ENCODE measurements at regions not wholly inside any gene's neighbourhood (a gene's known extent, or its start where the extent isn't known, plus 50 kb on each side); places are given as distances from the start of the nearest gene placed in this dataset.

GRCh38 chr18:39976771-39977170, 1978.3 kb upstream of the PIK3C3 start:
- Histone ChIP-seq H2BK120ac (ENCODE audit: low read depth, low read length) (no peak overlapping the region), H3K4me1 (ENCODE audit: control insufficient read depth, insufficient read depth, low read depth, low read length) (no peaks in the 10 kb centered on the region), H2BK15ac (ENCODE audit: low read depth, poor library complexity, severe bottlenecking) (no peak overlapping the region), H3K4ac (ENCODE audit: low read depth in 1 of 2, low read length in 2 of 2) (no peak overlapping the region), H2AFZ (ENCODE audit: low read depth, low read length) (no peak overlapping the region), H3K9ac (ENCODE audit: low read length) (no peak overlapping the region), H4K8ac (ENCODE audit: low read length) (no peak overlapping the region), H2BK12ac (ENCODE audit: low read length in 2 of 2) (no peak overlapping the region), H3K23ac (ENCODE audit: low read length in 2 of 2) (no peak overlapping the region), H3K14ac (ENCODE audit: low read length in 2 of 2) (no peak overlapping the region), H3K4me3 (ENCODE audit: insufficient read depth in 1 of 2, low read depth in 1 of 2, low read length in 2 of 2) (no peak overlapping the region), H3K27me3 (ENCODE audit: control insufficient read depth in 1 of 2, insufficient read depth in 1 of 2, low read length in 2 of 2) (no peaks in the 10 kb centered on the region), H3K79me1 (replicated peaks; ENCODE audit: low read length, poor library complexity, severe bottlenecking) (no peaks in the 10 kb centered on the region), H3K18ac (ENCODE audit: low read depth in 1 of 2, low read length in 2 of 2) (no peak overlapping the region), H4K91ac (ENCODE audit: low read length) (no peak overlapping the region), H2AK5ac (ENCODE audit: low read length, severe bottlenecking) (no peak overlapping the region), H3K36me3 (ENCODE audit: control insufficient read depth in 1 of 2, insufficient read depth in 2 of 2, low read depth in 1 of 2, low read length in 2 of 2) (no peaks in the 10 kb centered on the region), H3K27ac (ENCODE audit: low read length, poor library complexity, severe bottlenecking) (no peak overlapping the region), H2BK5ac (ENCODE audit: low read depth, low read length, poor library complexity, severe bottlenecking) (no peak overlapping the region), H3K9me3 (ENCODE audit: control insufficient read depth, low read length) (peaks cover 3% of the 10 kb centered on the region), H3K4me2 (ENCODE audit: low read length, poor library complexity, severe bottlenecking) (no peak overlapping the region)
- WGBS: 97% methylated on average over 9 of the region's 9 CpGs
- DNase-seq: no peak

GRCh38 chr18:39972521-39972920, 1982.5 kb upstream of the PIK3C3 start:
- Histone ChIP-seq H2AFZ (ENCODE audit: low read depth, low read length) (no peak overlapping the region), H3K27me3 (ENCODE audit: control insufficient read depth in 1 of 2, insufficient read depth in 1 of 2, low read length in 2 of 2) (no peaks in the 10 kb centered on the region), H3K79me1 (replicated peaks; ENCODE audit: low read length, poor library complexity, severe bottlenecking) (no peaks in the 10 kb centered on the region), H3K4me2 (ENCODE audit: low read length, poor library complexity, severe bottlenecking) (no peak overlapping the region), H3K9me3 (ENCODE audit: control insufficient read depth, low read length) (peaks cover 3% of the 10 kb centered on the region), H2AK5ac (ENCODE audit: low read length, severe bottlenecking) (no peak overlapping the region), H3K36me3 (ENCODE audit: control insufficient read depth in 1 of 2, insufficient read depth in 2 of 2, low read depth in 1 of 2, low read length in 2 of 2) (no peaks in the 10 kb centered on the region), H4K8ac (ENCODE audit: low read length) (no peak overlapping the region), H3K4me3 (ENCODE audit: insufficient read depth in 1 of 2, low read depth in 1 of 2, low read length in 2 of 2) (no peak overlapping the region), H4K91ac (ENCODE audit: low read length) (no peak overlapping the region), H2BK15ac (ENCODE audit: low read depth, poor library complexity, severe bottlenecking) (no peak overlapping the region), H3K27ac (ENCODE audit: low read length, poor library complexity, severe bottlenecking) (no peak overlapping the region), H2BK120ac (ENCODE audit: low read depth, low read length) (no peak overlapping the region), H2BK5ac (ENCODE audit: low read depth, low read length, poor library complexity, severe bottlenecking) (no peak overlapping the region), H3K18ac (ENCODE audit: low read depth in 1 of 2, low read length in 2 of 2) (no peak overlapping the region), H3K23ac (ENCODE audit: low read length in 2 of 2) (no peak overlapping the region), H3K14ac (ENCODE audit: low read length in 2 of 2) (no peak overlapping the region), H2BK12ac (ENCODE audit: low read length in 2 of 2) (no peak overlapping the region), H3K9ac (ENCODE audit: low read length) (no peak overlapping the region), H3K4ac (ENCODE audit: low read depth in 1 of 2, low read length in 2 of 2) (no peak overlapping the region), H3K4me1 (ENCODE audit: control insufficient read depth, insufficient read depth, low read depth, low read length) (no peaks in the 10 kb centered on the region)
- 93% methylated on average over 3 of the region's 3 CpGs for WGBS
- DNase-seq: no peak

- H3K79me1 ChIP-seq (replicated peaks; ENCODE audit: low read length, poor library complexity, severe bottlenecking): no peaks in the 10 kb centered on the region
- no peak overlapping the region for H3K4ac ChIP-seq (ENCODE audit: low read depth in 1 of 2, low read length in 2 of 2)
- H3K9ac ChIP-seq (ENCODE audit: low read length): no peak overlapping the region
- no peaks in the 10 kb centered on the region for H3K27me3 ChIP-seq (ENCODE audit: control insufficient read depth in 1 of 2, insufficient read depth in 1 of 2, low read length in 2 of 2)
- H2AK5ac ChIP-seq (ENCODE audit: low read length, severe bottlenecking): no peak overlapping the region
- H3K4me2 ChIP-seq (ENCODE audit: low read length, poor library complexity, severe bottlenecking): no peak overlapping the region
- H3K23ac ChIP-seq (ENCODE audit: low read length in 2 of 2): no peak overlapping the region
- H4K8ac ChIP-seq (ENCODE audit: low read length): no peak overlapping the region
- no peak overlapping the region for H2BK15ac ChIP-seq (ENCODE audit: low read depth, poor library complexity, severe bottlenecking)
- no peak overlapping the region for H2BK120ac ChIP-seq (ENCODE audit: low read depth, low read length)
- no peak for DNase-seq
- H3K27ac ChIP-seq (ENCODE audit: low read length, poor library complexity, severe bottlenecking): no peak overlapping the region
- H3K4me1 ChIP-seq (ENCODE audit: control insufficient read depth, insufficient read depth, low read depth, low read length): no peaks in the 10 kb centered on the region
- H2BK5ac ChIP-seq (ENCODE audit: low read depth, low read length, poor library complexity, severe bottlenecking): no peak overlapping the region
- no peak overlapping the region for H3K18ac ChIP-seq (ENCODE audit: low read depth in 1 of 2, low read length in 2 of 2)
- 80% methylated on average over 2 of the region's 2 CpGs for WGBS
- no peak overlapping the region for H2AFZ ChIP-seq (ENCODE audit: low read depth, low read length)
- H3K4me3 ChIP-seq (ENCODE audit: insufficient read depth in 1 of 2, low read depth in 1 of 2, low read length in 2 of 2): no peak overlapping the region
- no peaks in the 10 kb centered on the region for H3K9me3 ChIP-seq (ENCODE audit: control insufficient read depth, low read length)
- H3K14ac ChIP-seq (ENCODE audit: low read length in 2 of 2): no peak overlapping the region
- H3K36me3 ChIP-seq (ENCODE audit: control insufficient read depth in 1 of 2, insufficient read depth in 2 of 2, low read depth in 1 of 2, low read length in 2 of 2): no peaks in the 10 kb centered on the region
- H2BK12ac ChIP-seq (ENCODE audit: low read length in 2 of 2): no peak overlapping the region
- H4K91ac ChIP-seq (ENCODE audit: low read length): no peak overlapping the region
These were observed 1985.1 kb upstream of the PIK3C3 start for GRCh38 chr18:39969803-39970494.

GRCh38 chr18:39966275-39966674, 1988.8 kb upstream of the PIK3C3 start:
- DNase-seq: no peak
- H3K18ac ChIP-seq (ENCODE audit: low read depth in 1 of 2, low read length in 2 of 2): no peak overlapping the region

More at GRCh38 chr18:39966275-39966674, 1988.8 kb upstream of the PIK3C3 start:
- Histone ChIP-seq H2BK15ac (ENCODE audit: low read depth, poor library complexity, severe bottlenecking) (no peak overlapping the region), H3K23ac (ENCODE audit: low read length in 2 of 2) (no peak overlapping the region), H3K4me3 (ENCODE audit: insufficient read depth in 1 of 2, low read depth in 1 of 2, low read length in 2 of 2) (no peak overlapping the region), H3K4ac (ENCODE audit: low read depth in 1 of 2, low read length in 2 of 2) (no peak overlapping the region), H3K79me1 (replicated peaks; ENCODE audit: low read length, poor library complexity, severe bottlenecking) (no peaks in the 10 kb centered on the region), H2BK120ac (ENCODE audit: low read depth, low read length) (no peak overlapping the region), H2BK12ac (ENCODE audit: low read length in 2 of 2) (no peak overlapping the region), H2AFZ (ENCODE audit: low read depth, low read length) (no peak overlapping the region), H3K14ac (ENCODE audit: low read length in 2 of 2) (no peak overlapping the region), H3K4me1 (ENCODE audit: control insufficient read depth, insufficient read depth, low read depth, low read length) (no peaks in the 10 kb centered on the region), H3K27ac (ENCODE audit: low read length, poor library complexity, severe bottlenecking) (no peak overlapping the region), H2AK5ac (ENCODE audit: low read length, severe bottlenecking) (no peak overlapping the region), H3K27me3 (ENCODE audit: control insufficient read depth in 1 of 2, insufficient read depth in 1 of 2, low read length in 2 of 2) (no peaks in the 10 kb centered on the region), H3K4me2 (ENCODE audit: low read length, poor library complexity, severe bottlenecking) (no peak overlapping the region), H3K9ac (ENCODE audit: low read length) (no peak overlapping the region), H4K91ac (ENCODE audit: low read length) (no peak overlapping the region), H4K8ac (ENCODE audit: low read length) (no peak overlapping the region), H2BK5ac (ENCODE audit: low read depth, low read length, poor library complexity, severe bottlenecking) (no peak overlapping the region), H3K9me3 (ENCODE audit: control insufficient read depth, low read length) (no peaks in the 10 kb centered on the region), H3K36me3 (ENCODE audit: control insufficient read depth in 1 of 2, insufficient read depth in 2 of 2, low read depth in 1 of 2, low read length in 2 of 2) (no peaks in the 10 kb centered on the region)
- WGBS: 61% methylated on average over 3 of the region's 3 CpGs
